HepG2 (cell line): ENCODE measurements at regions not wholly inside any gene's neighbourhood (a gene's known extent, or its start where the extent isn't known, plus 50 kb on each side); places are given as distances from the start of the nearest gene placed in this dataset.

Experiments used
- ATAC-seq: fragments of 200-7000 bp; cut with Tn5 transposase; 3 replicates; pipeline ENCODE4 v1.9.1; 2020; ENCODE audit warnings: mild to moderate bottlenecking, moderate library complexity
- BruUV-seq: library from RNA; stranded (reverse); fragments of 400-500 nt; replicated peaks from 2 replicates; lab custom pipeline; 2021; lab: Mats Ljungman, UMichigan
- CTCF ChIA-PET: fragments of 300-600 bp; formaldehyde crosslinking; extraction: SDS; loops from one replicate; lab custom pipeline; 2021; ENCODE audit warnings: low total read pairs, inconsistent platforms, low intra/inter-chr PET ratio; lab: Yijun Ruan, JAX
- POLR2A ChIA-PET: fragments of 350-600 bp; sonication (Branson Sonifier 250); formaldehyde crosslinking; loops from one replicate; lab custom pipeline; 2020; ENCODE audit warnings: antibody characterized with exemption, inconsistent platforms; lab: Yijun Ruan, JAX
- DNase-seq: peaks from one replicate; pipeline ENCODE4 v3.0.0-alpha.2; 2015; ENCODE audit warnings: low spot score
- FAIRE-seq: peaks from 3 replicates; lab custom pipeline; 2011; peaks lifted over from hg19 to GRCh38; lab: Jason Lieb, UNC
- H2AFZ ChIP-seq: one replicate; pipeline ENCODE4 v1.6.1; 2011; ENCODE audit warnings: low read length, inconsistent platforms
- H3K27ac ChIP-seq: fragments of 300-600 bp; 3 replicates; pipeline ENCODE4 v1.8.0; 2011; ENCODE audit warnings: mixed run types, mild to moderate bottlenecking, mixed read lengths, low read length, inconsistent platforms; ENCODE audit not compliant: insufficient read depth; ENCODE audit errors: extremely low read length
- H3K27me3 ChIP-seq, 2 experiments: fragments of 200-600 bp in 1 of 2; 2 replicates in 1 of 2; 3 replicates in 1 of 2; pipeline versions ENCODE4 v1.6.0 to v1.8.0; 2011; ENCODE audit warnings: low read length in 2 of 2, mild to moderate bottlenecking in 2 of 2, moderate library complexity in 2 of 2, inconsistent platforms in 1 of 2; ENCODE audit not compliant: insufficient read depth in 2 of 2, control insufficient read depth in 1 of 2
- H3K36me3 ChIP-seq, 2 experiments: fragments of 200-600 bp in 1 of 2; replicated peaks in 1 of 2; 2 replicates in 1 of 2; 3 replicates in 1 of 2; pipeline versions ENCODE4 v1.5.1 to v1.8.0; 2011; ENCODE audit warnings: low read length in 2 of 2, inconsistent platforms in 1 of 2; ENCODE audit not compliant: insufficient read depth in 2 of 2, control insufficient read depth in 1 of 2
- H3K4me1 ChIP-seq: 2 replicates; pipeline ENCODE4 v1.5.1; 2012; ENCODE audit warnings: low read length, inconsistent platforms; ENCODE audit not compliant: insufficient read depth
- H3K4me2 ChIP-seq: 2 replicates; pipeline ENCODE4 v1.6.0; 2011; ENCODE audit warnings: low read depth, low read length, inconsistent platforms
- H3K4me3 ChIP-seq, 3 experiments: fragments of 200-600 bp in 1 of 3; sonication (generic), shearing (Covaris generic) in 1 of 3; replicated peaks in 1 of 3; 2 replicates each; pipeline ENCODE4 v1.5.1; 2011 to 2016; ENCODE audit warnings: low read length in 3 of 3, inconsistent platforms in 2 of 3, low read depth in 2 of 3, mild to moderate bottlenecking in 2 of 3, control low read depth in 1 of 3, mixed read lengths in 1 of 3; ENCODE audit not compliant: insufficient read depth in 1 of 3
- H3K79me2 ChIP-seq: one replicate; pipeline ENCODE4 v1.6.1; 2011; ENCODE audit warnings: low read length, inconsistent platforms; ENCODE audit not compliant: insufficient read depth
- H3K9ac ChIP-seq: 2 replicates; pipeline ENCODE4 v1.6.0; 2011; ENCODE audit warnings: mild to moderate bottlenecking, low read depth, low read length, inconsistent platforms; ENCODE audit not compliant: insufficient read depth
- H3K9me3 ChIP-seq: 2 replicates; pipeline ENCODE4 v1.5.1; 2012; ENCODE audit warnings: mild to moderate bottlenecking, low read length
- H4K20me1 ChIP-seq: 2 replicates; pipeline ENCODE4 v1.6.0; 2011; ENCODE audit warnings: inconsistent platforms, mild to moderate bottlenecking, low read length, moderate library complexity; ENCODE audit not compliant: insufficient read depth
- BCL6 ChIP-seq: IDR thresholded peaks from 2 replicates; pipeline ENCODE4 v1.6.1; 2016; ENCODE audit warnings: missing genetic modification reagents, missing compliant biosample characterization
- CREB1 ChIP-seq, 2 experiments: fragments of 450-650 bp in 1 of 2; IDR thresholded peaks; 2 replicates each; pipeline ENCODE4 v1.6.1; 2016 to 2017; ENCODE audit warnings: control low read depth in 1 of 2, mild to moderate bottlenecking in 1 of 2, missing compliant biosample characterization in 1 of 2, missing genetic modification characterization in 1 of 2
- ELF1 ChIP-seq: sonication (generic); formaldehyde crosslinking; IDR thresholded peaks from 2 replicates; pipeline ENCODE4 v1.4.0; 2020; ENCODE audit warnings: missing genetic modification reagents
- MZF1 ChIP-seq: sonication (generic); formaldehyde crosslinking; IDR thresholded peaks from 2 replicates; pipeline ENCODE4 v1.8.1; 2023; ENCODE audit warnings: mild to moderate bottlenecking, missing genetic modification reagents, borderline replicate concordance
- NR2F6 ChIP-seq, 2 experiments: IDR thresholded peaks; 2 replicates each; pipeline ENCODE4 v1.6.1; 2016; ENCODE audit warnings: antibody characterized with exemption in 1 of 2, mild to moderate bottlenecking in 1 of 2
- PHF8 ChIP-seq: sonication (generic); formaldehyde crosslinking; IDR thresholded peaks from 2 replicates; pipeline ENCODE4 v1.5.0; 2020; ENCODE audit warnings: missing genetic modification reagents
- ZNF121 ChIP-seq: sonication (generic); formaldehyde crosslinking; IDR thresholded peaks from 2 replicates; pipeline ENCODE4 v1.5.0; 2020; ENCODE audit warnings: mild to moderate bottlenecking, missing genetic modification reagents
- ZNF138 ChIP-seq: sonication (generic); formaldehyde crosslinking; IDR thresholded peaks from 2 replicates; pipeline ENCODE4 v1.5.0; 2020; ENCODE audit warnings: mild to moderate bottlenecking, low read depth, missing genetic modification reagents
- ZNF260 ChIP-seq: sonication (generic); formaldehyde crosslinking; IDR thresholded peaks from 2 replicates; pipeline ENCODE4 v1.4.0; 2020; ENCODE audit warnings: missing genetic modification reagents, low read depth, mild to moderate bottlenecking, borderline replicate concordance
- ZNF564 ChIP-seq: sonication (generic); formaldehyde crosslinking; IDR thresholded peaks from 2 replicates; pipeline ENCODE4 v1.8.1; 2023; ENCODE audit warnings: mild to moderate bottlenecking, missing genetic modification reagents
- WGBS: methylation state at CpG from one replicate; pipeline ENCODE4 v1.1.6; 2017; ENCODE audit warnings: low lambda C conversion rate; 5-methylcytosine and 5-hydroxymethylcytosine counted together
- in situ Hi-C: cut with HindIII; loops from 2 replicates; pipeline ENCODE4 v1.10.0; 2017; ENCODE audit warnings: low pct_unique_long_range_greater_than_20kb; ENCODE audit not compliant: extremely low pct_ligation_motif_present
- intact Hi-C: fragments of 100-400 bp; cut with micrococcal nuclease; formaldehyde crosslinking; loops from one replicate; pipeline ENCODE4 v1.10.0; 2022; ENCODE audit not compliant: unreplicated experiment
- TF ChIP-seq, protein P1 (sequence below): IDR thresholded peaks from 2 replicates; pipeline ENCODE4 v1.6.1; 2016; ENCODE audit warnings: low read depth, missing genetic modification reagents, missing compliant biosample characterization
- TF ChIP-seq, protein P2 (sequence below): sonication (generic); formaldehyde crosslinking; IDR thresholded peaks from 2 replicates; pipeline ENCODE4 v1.4.0; 2020; ENCODE audit warnings: mild to moderate bottlenecking, low read depth, missing genetic modification reagents
- TF ChIP-seq, protein P3 (sequence below): sonication (generic); formaldehyde crosslinking; IDR thresholded peaks from 2 replicates; pipeline ENCODE4 v1.9.0; 2021; ENCODE audit warnings: missing genetic modification reagents, mild to moderate bottlenecking, borderline replicate concordance
- TF ChIP-seq, protein P4 (sequence below): sonication (generic); formaldehyde crosslinking; IDR thresholded peaks from 2 replicates; pipeline ENCODE4 v1.5.0; 2020; ENCODE audit warnings: missing genetic modification reagents

DNA sequence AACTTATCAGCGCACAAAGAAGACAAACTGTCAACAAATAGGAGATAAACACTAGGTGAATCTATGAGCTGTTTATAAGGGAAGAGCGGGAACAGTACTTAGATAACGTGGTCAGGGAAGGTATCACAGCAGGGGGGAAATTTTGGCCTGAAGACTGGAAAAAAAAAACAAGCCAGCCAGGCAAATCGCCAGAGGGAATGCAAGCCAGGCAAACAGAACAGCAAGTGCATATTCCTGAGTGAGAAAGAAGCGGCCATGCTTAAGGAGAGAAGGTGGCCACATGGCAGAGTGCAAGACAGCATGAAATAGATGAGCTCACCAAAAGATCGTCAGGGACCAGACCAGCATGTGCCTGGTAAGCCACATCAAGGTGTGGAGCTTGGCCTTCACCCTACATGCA is 466.5 kb upstream of the ARID1B start:
- Histone ChIP-seq H3K9me3 (no peaks in the 10 kb centered on the region), H2AFZ (no peak overlapping the region), H4K20me1 (no peaks in the 10 kb centered on the region), H3K79me2 (no peaks in the 10 kb centered on the region), H3K9ac (no peak overlapping the region), H3K4me1 (no peaks in the 10 kb centered on the region), H3K27me3 (peaks cover 0 to 10% of the 10 kb centered on the region in 2 experiments; a peak in 2 of 5 replicates), H3K4me2 (no peak overlapping the region), H3K27ac (no peak overlapping the region), H3K4me3 (no peak overlapping the region), H3K36me3 (no peaks in the 10 kb centered on the region)
- ATAC-seq: no peak
- POLR2A ChIA-PET: no interaction called here
- FAIRE-seq: no peak
- intact Hi-C loops (no loop called here), in situ Hi-C loops (no loop called here)
- no TSS peak for BruUV-seq
- CTCF ChIA-PET: no interaction called here
- DNase-seq: no peak
- 1% methylated on average over 6 of the region's 6 CpGs for WGBS
- TF ChIP-seq, protein P1, sequence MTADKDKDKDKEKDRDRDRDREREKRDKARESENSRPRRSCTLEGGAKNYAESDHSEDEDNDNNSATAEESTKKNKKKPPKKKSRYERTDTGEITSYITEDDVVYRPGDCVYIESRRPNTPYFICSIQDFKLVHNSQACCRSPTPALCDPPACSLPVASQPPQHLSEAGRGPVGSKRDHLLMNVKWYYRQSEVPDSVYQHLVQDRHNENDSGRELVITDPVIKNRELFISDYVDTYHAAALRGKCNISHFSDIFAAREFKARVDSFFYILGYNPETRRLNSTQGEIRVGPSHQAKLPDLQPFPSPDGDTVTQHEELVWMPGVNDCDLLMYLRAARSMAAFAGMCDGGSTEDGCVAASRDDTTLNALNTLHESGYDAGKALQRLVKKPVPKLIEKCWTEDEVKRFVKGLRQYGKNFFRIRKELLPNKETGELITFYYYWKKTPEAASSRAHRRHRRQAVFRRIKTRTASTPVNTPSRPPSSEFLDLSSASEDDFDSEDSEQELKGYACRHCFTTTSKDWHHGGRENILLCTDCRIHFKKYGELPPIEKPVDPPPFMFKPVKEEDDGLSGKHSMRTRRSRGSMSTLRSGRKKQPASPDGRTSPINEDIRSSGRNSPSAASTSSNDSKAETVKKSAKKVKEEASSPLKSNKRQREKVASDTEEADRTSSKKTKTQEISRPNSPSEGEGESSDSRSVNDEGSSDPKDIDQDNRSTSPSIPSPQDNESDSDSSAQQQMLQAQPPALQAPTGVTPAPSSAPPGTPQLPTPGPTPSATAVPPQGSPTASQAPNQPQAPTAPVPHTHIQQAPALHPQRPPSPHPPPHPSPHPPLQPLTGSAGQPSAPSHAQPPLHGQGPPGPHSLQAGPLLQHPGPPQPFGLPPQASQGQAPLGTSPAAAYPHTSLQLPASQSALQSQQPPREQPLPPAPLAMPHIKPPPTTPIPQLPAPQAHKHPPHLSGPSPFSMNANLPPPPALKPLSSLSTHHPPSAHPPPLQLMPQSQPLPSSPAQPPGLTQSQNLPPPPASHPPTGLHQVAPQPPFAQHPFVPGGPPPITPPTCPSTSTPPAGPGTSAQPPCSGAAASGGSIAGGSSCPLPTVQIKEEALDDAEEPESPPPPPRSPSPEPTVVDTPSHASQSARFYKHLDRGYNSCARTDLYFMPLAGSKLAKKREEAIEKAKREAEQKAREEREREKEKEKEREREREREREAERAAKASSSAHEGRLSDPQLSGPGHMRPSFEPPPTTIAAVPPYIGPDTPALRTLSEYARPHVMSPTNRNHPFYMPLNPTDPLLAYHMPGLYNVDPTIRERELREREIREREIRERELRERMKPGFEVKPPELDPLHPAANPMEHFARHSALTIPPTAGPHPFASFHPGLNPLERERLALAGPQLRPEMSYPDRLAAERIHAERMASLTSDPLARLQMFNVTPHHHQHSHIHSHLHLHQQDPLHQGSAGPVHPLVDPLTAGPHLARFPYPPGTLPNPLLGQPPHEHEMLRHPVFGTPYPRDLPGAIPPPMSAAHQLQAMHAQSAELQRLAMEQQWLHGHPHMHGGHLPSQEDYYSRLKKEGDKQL (CRISPR knock-in tag): no peak
- no peak for TF ChIP-seq ZNF564 (CRISPR knock-in tag)
- TF ChIP-seq MZF1 (CRISPR knock-in tag): no peak
- no peak for TF ChIP-seq NR2F6 (IDR thresholded peaks at IDR 0.05)
- TF ChIP-seq NR2F6 (CRISPR knock-in tag; IDR thresholded peaks at IDR 0.05): no peak
- TF ChIP-seq, protein P2, sequence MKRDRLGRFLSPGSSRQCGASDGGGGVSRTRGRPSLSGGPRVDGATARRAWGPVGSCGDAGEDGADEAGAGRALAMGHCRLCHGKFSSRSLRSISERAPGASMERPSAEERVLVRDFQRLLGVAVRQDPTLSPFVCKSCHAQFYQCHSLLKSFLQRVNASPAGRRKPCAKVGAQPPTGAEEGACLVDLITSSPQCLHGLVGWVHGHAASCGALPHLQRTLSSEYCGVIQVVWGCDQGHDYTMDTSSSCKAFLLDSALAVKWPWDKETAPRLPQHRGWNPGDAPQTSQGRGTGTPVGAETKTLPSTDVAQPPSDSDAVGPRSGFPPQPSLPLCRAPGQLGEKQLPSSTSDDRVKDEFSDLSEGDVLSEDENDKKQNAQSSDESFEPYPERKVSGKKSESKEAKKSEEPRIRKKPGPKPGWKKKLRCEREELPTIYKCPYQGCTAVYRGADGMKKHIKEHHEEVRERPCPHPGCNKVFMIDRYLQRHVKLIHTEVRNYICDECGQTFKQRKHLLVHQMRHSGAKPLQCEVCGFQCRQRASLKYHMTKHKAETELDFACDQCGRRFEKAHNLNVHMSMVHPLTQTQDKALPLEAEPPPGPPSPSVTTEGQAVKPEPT (CRISPR knock-in tag): no peak
- no peak for TF ChIP-seq ZNF260
- TF ChIP-seq ZNF138: no peak
- TF ChIP-seq PHF8 (CRISPR knock-in tag): no peak
- TF ChIP-seq ELF1: no peak
- TF ChIP-seq ZNF121 (CRISPR knock-in tag): no peak
- TF ChIP-seq CREB1 (IDR thresholded peaks at IDR 0.05): no peak
- TF ChIP-seq CREB1 (CRISPR knock-in tag; IDR thresholded peaks at IDR 0.05): no peak
- TF ChIP-seq, protein P3, sequence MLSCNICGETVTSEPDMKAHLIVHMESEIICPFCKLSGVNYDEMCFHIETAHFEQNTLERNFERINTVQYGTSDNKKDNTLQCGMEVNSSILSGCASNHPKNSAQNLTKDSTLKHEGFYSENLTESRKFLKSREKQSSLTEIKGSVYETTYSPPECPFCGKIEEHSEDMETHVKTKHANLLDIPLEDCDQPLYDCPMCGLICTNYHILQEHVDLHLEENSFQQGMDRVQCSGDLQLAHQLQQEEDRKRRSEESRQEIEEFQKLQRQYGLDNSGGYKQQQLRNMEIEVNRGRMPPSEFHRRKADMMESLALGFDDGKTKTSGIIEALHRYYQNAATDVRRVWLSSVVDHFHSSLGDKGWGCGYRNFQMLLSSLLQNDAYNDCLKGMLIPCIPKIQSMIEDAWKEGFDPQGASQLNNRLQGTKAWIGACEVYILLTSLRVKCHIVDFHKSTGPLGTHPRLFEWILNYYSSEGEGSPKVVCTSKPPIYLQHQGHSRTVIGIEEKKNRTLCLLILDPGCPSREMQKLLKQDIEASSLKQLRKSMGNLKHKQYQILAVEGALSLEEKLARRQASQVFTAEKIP (CRISPR knock-in tag): no peak
- TF ChIP-seq BCL6 (CRISPR knock-in tag): no peak
- TF ChIP-seq, protein P4, sequence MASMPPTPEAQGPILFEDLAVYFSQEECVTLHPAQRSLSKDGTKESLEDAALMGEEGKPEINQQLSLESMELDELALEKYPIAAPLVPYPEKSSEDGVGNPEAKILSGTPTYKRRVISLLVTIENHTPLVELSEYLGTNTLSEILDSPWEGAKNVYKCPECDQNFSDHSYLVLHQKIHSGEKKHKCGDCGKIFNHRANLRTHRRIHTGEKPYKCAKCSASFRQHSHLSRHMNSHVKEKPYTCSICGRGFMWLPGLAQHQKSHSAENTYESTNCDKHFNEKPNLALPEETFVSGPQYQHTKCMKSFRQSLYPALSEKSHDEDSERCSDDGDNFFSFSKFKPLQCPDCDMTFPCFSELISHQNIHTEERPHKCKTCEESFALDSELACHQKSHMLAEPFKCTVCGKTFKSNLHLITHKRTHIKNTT (CRISPR knock-in tag): no peak
